Tibial nerve (tissue), 4 donors: ENCODE measurements at regions not wholly inside any gene's neighbourhood (a gene's known extent, or its start where the extent isn't known, plus 50 kb on each side); places are given as distances from the start of the nearest gene placed in this dataset.

Experiments used
- DNase-seq, 2 donors: peaks; one replicate each; pipeline ENCODE4 v3.0.0-alpha.2; 2019; ENCODE audit warnings: low spot score in 2 of 2
- H3K27ac ChIP-seq, 4 donors: fragments of 200-600 bp; sonication (generic) in 3 of 4; one replicate each; pipeline ENCODE4 v1.5.1; 2017 to 2019; ENCODE audit warnings: mild to moderate bottlenecking in 1 of 4
- H3K27me3 ChIP-seq, 2 donors: fragments of 200-600 bp; sonication (generic) in 1 of 2; one replicate each; pipeline versions ENCODE4 v1.5.1 to v1.6.0; 2017 to 2019
- H3K36me3 ChIP-seq, 3 donors: fragments of 200-600 bp; sonication (generic); one replicate each; pipeline ENCODE4 v1.5.1; 2018 to 2019
- H3K4me1 ChIP-seq, 4 donors: fragments of 200-600 bp; sonication (generic) in 3 of 4; one replicate each; pipeline ENCODE4 v1.5.1; 2017 to 2019
- H3K4me3 ChIP-seq, 4 donors: fragments of 200-600 bp; sonication (generic) in 3 of 4; one replicate each; pipeline ENCODE4 v1.5.1; 2017 to 2019; ENCODE audit warnings: mild to moderate bottlenecking in 1 of 4, moderate library complexity in 1 of 4
- H3K9me3 ChIP-seq, 4 donors: fragments of 200-600 bp; sonication (generic) in 3 of 4; one replicate each; pipeline ENCODE4 v1.5.1; 2017 to 2019
- CTCF ChIP-seq, 5 experiments: fragments of 200-600 bp in 3 of 5; fragments of 450-650 bp in 2 of 5; sonication (generic) in 3 of 5; IDR thresholded peaks; one replicate each; pipeline ENCODE4 v1.5.1; 2016 to 2019; ENCODE audit warnings: antibody characterized with exemption in 5 of 5, mild to moderate bottlenecking in 3 of 5, moderate library complexity in 2 of 5
- EP300 ChIP-seq, 2 donors: sonication (generic); formaldehyde crosslinking; IDR thresholded peaks; one replicate each; pipeline ENCODE4 v1.6.1; 2017; ENCODE audit warnings: antibody characterized with exemption in 2 of 2, mild to moderate bottlenecking in 1 of 2
- POLR2A ChIP-seq, 2 donors: fragments of 450-650 bp; IDR thresholded peaks; one replicate each; pipeline ENCODE4 v1.6.1; 2017; ENCODE audit warnings: antibody characterized with exemption in 2 of 2, mild to moderate bottlenecking in 2 of 2, moderate library complexity in 2 of 2
- WGBS, 2 donors: methylation state at CpG; one replicate each; pipeline ENCODE4 v1.1.5; 2018; 5-methylcytosine and 5-hydroxymethylcytosine counted together

DNA sequence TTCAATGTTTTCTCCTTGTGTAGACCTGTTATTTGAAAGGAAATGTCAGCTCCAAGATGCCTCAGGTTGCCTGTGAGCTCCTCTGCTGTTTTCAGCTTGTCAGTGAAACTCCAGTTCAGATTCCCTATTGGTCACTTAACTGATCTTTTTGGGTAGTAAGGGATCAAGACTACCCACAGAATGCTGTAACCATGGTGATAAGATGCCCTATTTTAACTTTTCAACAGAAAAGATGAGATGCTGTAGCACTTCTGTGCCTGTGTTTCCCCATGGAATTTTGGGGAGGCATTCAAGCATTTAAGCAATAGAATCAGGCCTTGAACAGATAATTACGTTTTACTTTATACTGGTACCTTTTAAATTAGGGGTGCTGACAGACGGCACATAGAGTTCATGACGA, 106.6 kb upstream of the H2AZ1 start:
- no peak overlapping the region for H3K27ac ChIP-seq
- H3K4me1 ChIP-seq: no peaks in the 10 kb centered on the region
- no peaks in the 10 kb centered on the region for H3K9me3 ChIP-seq
- H3K36me3 ChIP-seq: no peaks in the 10 kb centered on the region
- 83 to 85% methylated on average over 3 of the region's 3 CpGs for WGBS, 2 donors
- TF ChIP-seq CTCF (IDR thresholded peaks at IDR 0.05): no peak
- TF ChIP-seq POLR2A (IDR thresholded peaks at IDR 0.05): no peak
- no peak for TF ChIP-seq EP300 (IDR thresholded peaks at IDR 0.05)
- no peaks in the 10 kb centered on the region for H3K27me3 ChIP-seq
- no peak overlapping the region for H3K4me3 ChIP-seq
- no peak for DNase-seq

GRCh38 chr4:100054071-100054470, 104.0 kb upstream of the H2AZ1 start:
- Histone ChIP-seq H3K4me3 (no peak overlapping the region), H3K36me3 (no peaks in the 10 kb centered on the region), H3K4me1 (no peaks in the 10 kb centered on the region), H3K27me3 (no peaks in the 10 kb centered on the region), H3K9me3 (no peaks in the 10 kb centered on the region), H3K27ac (no peak overlapping the region)
- WGBS, 2 donors: 82 to 93% methylated on average over 3 of the region's 3 CpGs
- TF ChIP-seq POLR2A (IDR thresholded peaks at IDR 0.05) (no peak), CTCF (IDR thresholded peaks at IDR 0.05) (no peak), EP300 (IDR thresholded peaks at IDR 0.05) (no peak)
- no peak for DNase-seq

- H3K27me3 ChIP-seq: no peaks in the 10 kb centered on the region
- no peak for DNase-seq
- TF ChIP-seq POLR2A (IDR thresholded peaks at IDR 0.05) (no peak), CTCF (IDR thresholded peaks at IDR 0.05) (no peak), EP300 (IDR thresholded peaks at IDR 0.05) (no peak)
- no peaks in the 10 kb centered on the region for H3K36me3 ChIP-seq
- no peaks in the 10 kb centered on the region for H3K9me3 ChIP-seq
- no peak overlapping the region for H3K27ac ChIP-seq
- H3K4me1 ChIP-seq: no peaks in the 10 kb centered on the region
- H3K4me3 ChIP-seq: no peak overlapping the region
These were observed 99.8 kb upstream of the H2AZ1 start for GRCh38 chr4:100049872-100050271.

DNA sequence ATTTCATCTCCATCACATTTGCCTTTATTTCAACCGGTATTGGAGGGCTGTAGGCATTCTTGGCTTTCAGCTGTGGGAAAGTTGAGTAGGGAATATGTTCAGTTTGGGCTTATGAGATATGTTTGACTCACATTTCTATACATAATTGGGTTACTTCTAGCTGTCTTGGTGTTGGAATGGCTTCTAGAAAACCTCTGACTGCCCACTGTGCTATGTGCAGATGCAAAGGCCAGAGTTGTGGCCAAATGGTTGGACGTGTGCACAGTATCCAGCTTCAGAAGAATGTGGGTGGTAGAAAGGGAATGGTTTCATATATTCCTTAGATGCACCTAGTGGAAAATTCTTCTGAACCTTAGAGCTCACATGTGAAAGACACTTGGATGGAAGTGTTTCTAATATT, 92.6 kb upstream of the H2AZ1 start:
- Histone ChIP-seq H3K36me3 (no peaks in the 10 kb centered on the region), H3K4me1 (no peaks in the 10 kb centered on the region), H3K27me3 (no peaks in the 10 kb centered on the region), H3K4me3 (no peak overlapping the region), H3K9me3 (peaks cover 0 to 4% (median 0%) of the 10 kb centered on the region in 4 donors), H3K27ac (no peak overlapping the region)
- 78 to 84% methylated on average over 2 of the region's 2 CpGs for WGBS, 2 donors
- no peak for TF ChIP-seq EP300 (IDR thresholded peaks at IDR 0.05)
- TF ChIP-seq CTCF (IDR thresholded peaks at IDR 0.05): no peak
- TF ChIP-seq POLR2A (IDR thresholded peaks at IDR 0.05): no peak
- no peak for DNase-seq

GRCh38 chr4:100042235-100042634, 92.2 kb upstream of the H2AZ1 start:
- H3K4me1 ChIP-seq: no peaks in the 10 kb centered on the region
- WGBS, 2 donors: 78% methylated on average over 2 of the region's 2 CpGs
- no peaks in the 10 kb centered on the region for H3K36me3 ChIP-seq
- DNase-seq: no peak
- no peak overlapping the region for H3K27ac ChIP-seq
- no peak overlapping the region for H3K4me3 ChIP-seq
- TF ChIP-seq POLR2A (IDR thresholded peaks at IDR 0.05): no peak
- TF ChIP-seq CTCF (IDR thresholded peaks at IDR 0.05): no peak
- TF ChIP-seq EP300 (IDR thresholded peaks at IDR 0.05): no peak
- H3K27me3 ChIP-seq: no peaks in the 10 kb centered on the region
- H3K9me3 ChIP-seq: peaks cover 0 to 4% (median 0%) of the 10 kb centered on the region in 4 donors
